HG02759 (cell line): ENCODE measurements at regions not wholly inside any gene's neighbourhood (a gene's known extent, or its start where the extent isn't known, plus 50 kb on each side); places are given as distances from the start of the nearest gene placed in this dataset.
"Not testable (repeated sequence)": the region's sequence is repeated elsewhere in the genome, so short reads cannot be mapped to it uniquely, and the experiment has no call there.

ENCODE experiments used
- ATAC-seq: cut with Tn5 transposase; IDR thresholded peaks from one replicate; pipeline ENCODE4 v1.9.1; 2021; ENCODE audit warnings: mild to moderate bottlenecking, moderate library complexity; ENCODE audit not compliant: unreplicated experiment

- ATAC-seq: no peak
These were observed 66.7 kb upstream of the SAMD5 start for GRCh38 chr6:147441751-147442150.

- ATAC-seq: peak; percentile 63
These were observed 60.5 kb upstream of the SAMD5 start for GRCh38 chr6:147447835-147448611.

GRCh38 chr6:147448775-147449174 is 59.7 kb upstream of the SAMD5 start:
- no peak for ATAC-seq

GRCh38 chr6:147449405-147450161 is 58.9 kb upstream of the SAMD5 start:
- no peak for ATAC-seq

- no peak for ATAC-seq
These were observed 55.1 kb upstream of the SAMD5 start for GRCh38 chr6:147453361-147453760.

GRCh38 chr6:147454862-147455261 is 53.6 kb upstream of the SAMD5 start:
- not testable (repeated sequence) for ATAC-seq
